ENCODE measurements at regions not wholly inside any gene's neighbourhood (a gene's known extent, or its start where the extent isn't known, plus 50 kb on each side); places are given as distances from the start of the nearest gene placed in this dataset.
"Not testable (repeated sequence)": the region's sequence is repeated elsewhere in the genome, so short reads cannot be mapped to it uniquely, and the experiment has no call there.

DNA sequence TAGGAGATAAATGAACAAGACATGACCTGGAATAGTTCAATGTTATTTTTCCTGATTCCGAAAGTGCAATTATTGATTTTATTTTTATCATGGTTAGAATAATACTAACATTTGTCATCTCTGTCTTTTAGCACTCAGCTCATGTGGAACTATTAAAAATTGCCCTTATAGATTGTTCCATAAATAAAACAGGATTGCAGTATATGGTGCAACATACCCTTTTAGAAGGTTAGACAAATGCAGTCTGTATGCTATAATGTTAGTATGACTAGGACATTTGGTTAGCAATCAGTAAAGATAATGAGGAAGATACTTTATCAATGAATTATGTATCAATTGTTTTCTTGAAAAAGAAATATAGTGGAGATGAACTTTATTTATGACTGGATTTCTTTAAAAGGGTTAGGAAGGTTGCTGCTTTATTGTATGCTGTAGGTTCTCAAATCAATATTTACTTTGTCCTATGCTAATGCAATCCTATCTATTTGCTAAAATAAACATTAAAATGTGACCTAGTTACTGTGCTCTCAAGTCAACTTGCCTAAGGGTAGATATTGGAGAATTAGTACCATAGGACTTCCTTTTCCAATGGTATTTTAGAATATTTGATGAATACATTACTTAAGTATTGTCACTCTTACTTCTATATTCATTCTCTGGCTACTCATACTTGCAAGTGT lies 348.9 kb upstream of the ISL1 start:
- DNase-seq = no peak

GRCh38 chr5:51039424-51040329 lies 343.6 kb upstream of the ISL1 start:
- DNase-seq = no peak

GRCh38 chr5:51043745-51044144 lies 339.5 kb upstream of the ISL1 start:
- no peak for DNase-seq

- DNase-seq = no peak
Observed at GRCh38 chr5:51047369-51047768, 335.9 kb upstream of the ISL1 start.

- DNase-seq = no peak
Observed at GRCh38 chr5:51053361-51053760, 329.9 kb upstream of the ISL1 start.

GRCh38 chr5:51060953-51061352 lies 322.3 kb upstream of the ISL1 start:
- DNase-seq = no peak

GRCh38 chr5:51072937-51073336 lies 310.3 kb upstream of the ISL1 start:
- DNase-seq = no peak

- no peak for DNase-seq
Observed at GRCh38 chr5:51082741-51083140, 300.5 kb upstream of the ISL1 start.

GRCh38 chr5:51091816-51092215 lies 291.4 kb upstream of the ISL1 start:
- no peak for DNase-seq

DNA sequence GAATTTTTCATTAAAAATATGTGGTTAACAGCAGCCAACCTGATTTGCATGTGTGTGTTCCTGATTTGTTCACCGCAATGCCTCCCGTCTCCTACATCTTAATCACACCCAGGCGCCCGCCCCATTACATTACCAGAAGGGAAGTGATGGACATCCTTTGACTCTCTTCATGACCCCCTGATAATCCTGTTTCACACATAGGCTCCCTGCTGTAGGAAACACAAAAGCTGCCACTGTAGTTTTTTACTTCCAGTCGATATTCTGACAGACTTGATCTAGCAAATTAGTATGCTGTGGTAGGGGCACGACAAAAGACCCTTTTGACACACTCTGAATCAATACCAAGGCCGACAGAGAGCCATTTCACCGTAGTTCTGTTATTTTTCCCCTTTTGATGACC lies 287.8 kb upstream of the ISL1 start:
- DNase-seq = no peak

DNA sequence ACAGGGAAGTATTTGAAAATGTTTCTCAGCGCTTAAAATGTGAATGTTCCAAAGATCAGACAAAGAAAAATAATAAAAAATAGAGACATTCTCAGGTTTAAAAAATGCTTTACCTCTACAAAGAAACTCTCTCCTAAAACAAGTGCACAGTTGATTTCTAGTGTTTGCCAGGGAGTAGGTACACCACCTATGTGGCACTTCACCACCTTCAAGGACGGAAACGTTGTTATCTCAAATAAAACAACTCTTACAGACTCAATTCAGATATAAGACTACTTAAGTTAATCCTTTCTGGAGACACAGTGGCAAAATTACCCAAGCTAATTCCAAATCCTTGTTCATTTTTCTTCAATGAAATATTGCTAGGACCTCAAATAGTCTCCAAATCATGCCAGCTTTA lies 286.4 kb upstream of the ISL1 start:
- no peak for DNase-seq

DNA sequence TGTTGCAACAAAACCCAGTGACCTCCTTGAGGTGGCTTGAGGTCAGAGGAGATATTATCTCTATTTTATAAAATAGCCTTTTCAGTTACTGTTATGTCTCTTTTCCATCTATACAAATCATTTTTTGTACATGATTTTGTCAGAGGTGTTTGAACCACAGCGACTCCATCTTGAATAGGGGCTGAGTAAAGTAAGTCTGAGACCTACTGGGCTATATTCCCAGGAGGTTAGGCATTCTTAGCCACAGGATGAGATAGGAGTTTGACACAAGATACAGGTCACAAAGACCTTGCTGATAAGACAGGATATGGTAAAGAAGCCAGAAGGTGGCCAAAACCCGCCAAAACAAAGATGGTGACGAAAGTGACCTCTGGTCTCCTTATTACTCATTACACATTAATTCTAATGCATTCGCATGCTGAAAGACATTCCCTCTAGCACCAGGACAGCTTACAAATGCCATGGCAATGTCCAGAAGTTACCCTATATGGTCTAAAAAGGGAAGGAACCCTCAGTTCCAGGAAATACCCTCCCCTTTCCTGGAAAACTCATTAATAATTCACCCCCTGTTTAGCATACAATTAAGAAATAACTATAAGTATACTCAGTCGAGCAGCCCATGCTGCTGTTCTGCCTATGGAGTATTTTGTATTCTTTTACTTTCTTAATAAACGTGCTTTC lies 283.9 kb upstream of the ISL1 start:
- DNase-seq = no peak

DNA sequence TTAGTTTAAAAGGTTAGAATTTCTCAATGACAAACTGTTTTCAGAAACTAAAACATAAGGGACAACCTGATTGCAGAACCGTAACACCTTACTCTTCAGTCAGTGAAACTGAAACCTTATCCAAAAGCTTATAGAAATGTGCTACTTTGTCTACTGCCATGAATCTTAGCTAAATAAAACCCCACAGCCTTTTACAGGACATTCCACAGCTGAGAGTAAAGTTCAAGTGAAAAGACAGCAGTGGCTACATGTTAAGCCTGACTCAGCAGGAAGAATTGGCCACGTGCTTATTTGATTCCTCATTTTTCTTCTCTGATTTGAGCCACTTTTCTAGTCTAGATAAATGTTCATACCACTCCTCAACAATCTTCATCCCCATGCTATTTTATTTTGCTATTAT lies 278.7 kb upstream of the ISL1 start:
- DNase-seq = no peak

DNA sequence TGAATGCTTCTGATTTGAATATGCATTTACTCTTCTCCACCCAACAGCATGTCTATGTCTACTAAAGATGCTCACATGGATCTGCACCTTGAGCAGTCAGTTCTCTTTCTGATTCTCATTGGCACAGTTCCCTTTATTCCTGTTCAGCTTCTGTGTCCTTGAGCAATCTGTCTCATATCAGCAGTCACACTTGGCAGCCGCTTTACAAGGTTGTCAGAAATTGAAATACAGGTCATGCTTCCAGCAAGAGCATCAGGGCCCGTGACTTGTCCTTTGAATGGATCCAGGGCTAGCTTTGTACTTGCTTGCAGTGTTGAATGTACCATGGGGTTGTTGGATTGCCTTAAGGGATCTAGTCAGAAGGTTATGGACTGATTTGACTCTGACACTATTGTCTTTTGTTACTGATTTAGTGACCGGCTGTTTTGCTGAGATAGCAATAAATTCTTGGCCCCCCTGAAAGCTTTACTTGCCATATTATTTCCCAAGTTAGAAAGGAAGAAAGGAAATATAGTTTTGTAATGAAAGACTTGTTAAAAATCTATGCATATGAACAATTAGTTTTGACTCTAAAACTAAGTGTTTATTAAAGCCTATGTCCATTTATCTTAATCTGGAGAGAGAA lies 273.4 kb upstream of the ISL1 start:
- DNase-seq = no peak

DNA sequence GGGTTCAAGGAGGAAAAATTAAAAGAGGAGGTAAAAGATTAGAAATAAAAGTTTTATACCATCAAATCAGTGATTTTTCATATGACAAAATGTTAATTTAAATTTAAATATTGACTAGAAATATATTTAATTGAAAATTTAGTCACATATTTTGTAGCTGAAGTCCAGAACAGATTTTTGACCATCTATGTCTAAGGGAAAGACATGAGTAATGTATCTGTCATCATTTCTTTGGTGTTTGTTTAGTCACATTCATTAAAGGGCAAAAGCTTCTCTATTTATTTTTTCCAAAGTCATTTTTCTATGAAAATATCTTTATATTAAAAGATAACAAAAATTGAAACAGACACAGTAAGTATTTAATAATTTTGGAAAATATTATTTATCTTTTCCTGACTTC lies 252.0 kb upstream of the ISL1 start:
- DNase-seq = no peak

DNA sequence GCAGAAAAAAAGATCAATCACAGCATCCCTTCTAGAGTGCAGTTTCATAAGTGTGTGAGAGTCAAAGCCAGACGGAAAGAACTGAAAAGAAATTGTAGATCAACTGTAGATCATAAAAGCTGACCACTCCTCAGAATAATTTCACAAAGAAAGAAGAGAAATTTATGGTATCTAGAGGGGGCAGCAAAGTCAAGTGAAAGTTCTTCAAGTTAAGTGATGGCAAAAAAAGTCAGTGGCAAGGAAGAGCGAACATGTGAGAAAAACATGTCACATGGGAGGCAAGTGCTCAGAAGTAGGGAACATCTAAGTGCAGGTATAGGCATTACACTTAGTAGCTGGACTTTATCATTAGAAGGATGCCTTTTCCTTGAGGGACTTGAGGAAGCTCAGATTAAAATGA lies 245.1 kb upstream of the ISL1 start:
- no peak for DNase-seq

- no peak for DNase-seq
Observed at GRCh38 chr5:51148437-51148836, 234.8 kb upstream of the ISL1 start.

DNA sequence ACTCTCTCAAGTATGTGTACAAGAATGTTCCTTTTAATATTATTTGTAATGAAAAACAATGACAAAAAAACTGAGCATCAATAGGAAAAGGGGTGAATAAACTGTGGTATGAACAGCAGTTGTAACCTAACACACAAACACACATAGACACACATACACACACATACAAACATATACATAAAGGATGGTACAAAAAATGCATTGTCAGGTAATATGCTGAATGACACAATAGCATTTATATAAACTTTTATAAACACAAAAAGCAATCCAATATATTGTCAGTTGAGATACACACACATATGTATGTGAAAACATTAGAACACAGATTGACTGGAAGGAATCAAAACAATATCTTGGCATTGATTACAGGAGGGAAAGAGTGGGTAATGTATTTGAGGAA lies 227.0 kb upstream of the ISL1 start:
- no peak for DNase-seq

DNA sequence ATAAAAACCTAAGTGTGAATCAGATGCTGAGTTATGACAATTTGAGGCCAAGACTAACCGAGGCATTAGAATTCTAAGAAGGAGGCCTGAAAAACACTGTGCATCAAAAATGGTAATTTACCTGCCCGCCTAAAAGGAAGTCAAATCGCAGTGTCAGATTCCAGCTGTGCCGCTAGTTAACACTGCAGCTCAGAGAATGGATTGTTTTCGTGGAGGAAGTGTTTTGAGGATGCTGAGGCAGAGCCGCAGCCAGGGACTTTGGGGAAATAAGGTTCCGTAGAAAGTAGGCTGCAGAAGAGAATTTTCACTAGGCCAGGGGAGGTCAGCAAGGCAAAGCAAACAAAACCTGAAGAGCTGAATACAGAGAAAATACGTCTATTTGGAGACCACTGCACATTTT lies 226.4 kb upstream of the ISL1 start:
- no peak for DNase-seq

- DNase-seq = no peak
Observed at GRCh38 chr5:51159164-51159563, 224.1 kb upstream of the ISL1 start.

- DNase-seq = no peak
Observed at GRCh38 chr5:51159606-51160005, 223.6 kb upstream of the ISL1 start.

DNA sequence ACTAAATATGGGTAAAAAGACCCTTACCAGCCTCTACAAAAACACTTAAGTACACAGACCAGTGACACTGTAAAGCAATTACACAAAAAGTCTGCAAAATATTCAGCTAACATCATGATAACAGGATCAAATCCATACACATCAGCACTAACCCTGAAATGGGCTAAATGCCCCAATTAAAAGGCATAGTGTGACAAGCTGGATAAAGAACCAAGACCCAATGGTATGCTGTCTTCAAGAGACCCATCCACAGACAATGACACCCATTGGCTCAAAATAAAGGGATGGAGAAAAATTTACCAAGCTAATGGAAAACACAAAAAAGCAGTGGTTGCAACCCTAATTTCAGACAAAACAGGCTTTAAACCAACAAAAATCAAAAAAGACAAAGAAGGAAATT lies 221.0 kb upstream of the ISL1 start:
- no peak for DNase-seq

DNA sequence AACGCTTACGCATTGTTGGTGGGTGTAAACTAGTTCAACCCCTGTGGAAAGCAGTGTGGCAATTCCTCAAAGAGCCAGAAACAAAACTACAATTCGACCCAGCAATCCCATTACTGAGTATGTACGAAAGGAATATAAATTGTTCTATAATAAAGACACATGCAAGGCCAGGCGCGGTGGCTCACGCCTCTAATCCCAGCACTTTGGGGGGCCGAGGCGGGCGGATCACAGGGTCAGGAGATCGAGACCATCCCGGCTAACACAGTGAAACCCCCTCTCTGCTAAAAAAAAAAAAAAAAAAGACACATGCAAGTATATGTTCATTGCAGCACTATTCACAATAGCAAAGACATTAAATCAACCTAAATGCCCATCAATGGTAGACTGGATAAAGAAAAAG lies 217.6 kb upstream of the ISL1 start:
- DNase-seq = not testable (repeated sequence)
